ENCODE measurements at regions not wholly inside any gene's neighbourhood (a gene's known extent, or its start where the extent isn't known, plus 50 kb on each side); places are given as distances from the start of the nearest gene placed in this dataset.

DNA sequence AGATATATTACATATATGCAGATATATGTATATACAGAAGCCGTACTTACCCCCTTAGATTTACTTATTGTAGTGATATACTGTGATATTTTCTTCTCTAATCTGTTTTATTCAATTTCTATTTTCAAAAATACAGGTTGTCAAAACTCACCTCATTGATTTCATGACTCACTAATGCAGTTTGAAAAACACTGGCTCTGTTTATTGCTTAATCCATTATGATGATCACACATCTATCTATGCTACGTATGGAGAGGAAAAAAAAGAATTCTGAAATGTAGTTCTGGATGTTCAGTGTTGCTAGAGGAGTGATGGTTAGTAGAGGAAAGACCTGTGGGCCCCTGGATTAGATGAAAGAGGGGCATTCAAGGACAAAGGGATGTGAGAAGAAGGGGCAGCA, 121.0 kb upstream of the RPS23 start:
- no peak for DNase-seq (ENCODE audit: low read depth in 2 of 2)

GRCh38 chr5:82397741-82398320, 119.7 kb upstream of the RPS23 start:
- DNase-seq (ENCODE audit: low read depth in 2 of 2) = no peak

- DNase-seq (ENCODE audit: low read depth in 2 of 2) = peak; percentile 94
Observed at GRCh38 chr5:82396871-82397514, 118.8 kb upstream of the RPS23 start.

GRCh38 chr5:82396396-82396795, 118.2 kb upstream of the RPS23 start:
- no peak for DNase-seq (ENCODE audit: low read depth in 2 of 2)

GRCh38 chr5:82393951-82394350, 115.8 kb upstream of the RPS23 start:
- DNase-seq (ENCODE audit: low read depth in 2 of 2) = no peak

DNA sequence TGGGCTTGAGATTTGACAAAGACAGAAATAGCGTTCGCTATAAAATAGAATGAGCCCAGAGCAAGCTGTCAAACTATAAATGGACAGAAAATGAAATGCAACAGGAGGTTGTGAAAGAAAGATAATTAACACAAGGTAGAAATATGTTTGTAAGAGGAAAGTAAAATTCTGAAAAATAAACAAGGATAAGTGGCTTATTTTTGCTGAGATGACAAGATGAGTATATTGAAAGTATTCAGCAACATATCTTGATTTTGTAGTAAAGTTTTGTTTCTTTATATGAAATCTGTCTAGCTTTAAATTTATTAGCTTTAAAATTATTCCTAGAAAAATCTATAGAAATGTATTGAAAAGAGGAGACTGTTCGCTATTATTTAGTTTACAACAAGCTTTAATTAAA, 111.9 kb upstream of the RPS23 start:
- DNase-seq (ENCODE audit: low read depth in 2 of 2) = no peak

DNA sequence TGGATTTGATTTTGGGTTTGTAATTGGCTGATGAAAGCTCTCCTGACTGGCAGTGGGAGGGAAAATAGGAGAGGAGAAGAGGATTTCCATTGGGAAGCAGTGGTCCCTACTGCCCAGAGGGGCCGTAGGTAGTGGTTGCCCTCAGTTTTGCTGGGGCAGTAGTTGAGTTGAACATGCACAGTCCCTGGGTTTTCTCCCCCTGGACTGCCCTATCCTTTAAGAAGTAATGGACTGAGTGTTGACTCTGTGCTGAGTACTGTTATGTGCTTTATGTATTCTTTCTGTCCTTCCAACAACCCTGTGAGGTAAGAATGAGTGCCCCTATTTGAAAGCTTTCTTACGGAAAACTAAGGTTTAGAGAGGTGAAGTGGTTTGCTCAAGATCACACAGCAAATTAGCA, 111.2 kb upstream of the RPS23 start:
- no peak for DNase-seq (ENCODE audit: low read depth in 2 of 2)

- peak; percentile 66 to 72 for DNase-seq (ENCODE audit: low read depth in 2 of 2)
Observed at GRCh38 chr5:82388181-82388580, 110.0 kb upstream of the RPS23 start.

GRCh38 chr5:82387819-82388166, 109.6 kb upstream of the RPS23 start:
- no peak for DNase-seq (ENCODE audit: low read depth in 2 of 2)

DNA sequence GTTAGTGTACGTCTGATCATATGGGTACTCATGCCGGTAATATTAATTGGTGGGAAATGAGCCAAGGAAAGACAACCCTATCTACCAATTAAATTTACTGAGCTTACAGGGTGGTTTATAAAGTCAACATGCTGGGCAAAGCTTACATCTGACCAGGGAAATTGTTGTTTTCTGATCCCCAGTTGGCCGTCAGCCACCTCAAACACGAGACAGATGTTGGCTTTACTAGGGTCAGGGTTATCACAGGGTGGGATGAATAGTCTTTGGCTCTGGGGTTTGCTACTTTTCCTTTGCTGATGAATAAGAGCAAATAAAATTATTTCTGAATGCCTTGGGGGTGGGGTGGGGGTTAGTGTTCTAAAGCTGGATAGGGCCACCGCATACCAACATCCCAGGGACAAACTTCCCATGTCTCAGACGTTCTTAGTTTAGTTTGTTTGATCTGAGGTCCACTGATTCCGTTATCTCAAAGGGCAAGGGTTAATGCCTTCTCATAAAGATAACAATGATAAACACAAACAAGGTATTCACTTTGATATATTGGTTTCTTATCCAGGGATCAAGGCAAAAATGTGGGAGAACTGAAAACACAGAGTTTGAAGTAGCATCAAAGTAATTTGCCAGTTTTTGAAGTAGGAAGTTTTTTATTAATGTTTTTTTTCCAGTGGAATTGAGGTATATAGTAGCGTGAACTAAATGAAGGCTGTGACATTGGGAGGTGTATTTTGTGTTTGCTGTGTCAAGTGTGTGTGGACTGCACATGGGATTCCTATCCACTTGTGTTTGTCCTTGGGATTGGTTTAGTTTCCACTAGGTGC, 109.1 kb upstream of the RPS23 start:
- DNase-seq (ENCODE audit: low read depth in 2 of 2) = no peak

DNA sequence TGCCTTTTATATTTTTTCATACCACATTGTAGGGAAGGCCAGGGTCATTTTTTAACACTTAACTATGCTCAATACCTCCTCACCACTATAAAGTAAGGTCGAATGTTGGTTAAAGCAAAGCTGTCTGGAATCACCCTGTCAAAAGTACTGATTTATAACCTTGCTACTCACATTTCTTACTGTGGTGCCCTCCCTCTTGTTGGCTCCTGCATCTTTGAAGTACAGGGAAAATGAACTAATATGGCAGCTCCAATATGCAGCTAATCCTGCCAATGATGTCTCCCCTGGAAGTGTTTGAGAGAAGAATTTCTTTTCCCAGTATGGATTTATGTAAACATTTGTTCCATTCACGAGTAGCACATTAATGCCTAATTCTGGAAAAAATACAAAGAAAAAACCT, 108.4 kb upstream of the RPS23 start:
- DNase-seq (ENCODE audit: low read depth in 2 of 2) = no peak

GRCh38 chr5:82384034-82384750, 106.0 kb upstream of the RPS23 start:
- no peak for DNase-seq (ENCODE audit: low read depth in 2 of 2)

DNA sequence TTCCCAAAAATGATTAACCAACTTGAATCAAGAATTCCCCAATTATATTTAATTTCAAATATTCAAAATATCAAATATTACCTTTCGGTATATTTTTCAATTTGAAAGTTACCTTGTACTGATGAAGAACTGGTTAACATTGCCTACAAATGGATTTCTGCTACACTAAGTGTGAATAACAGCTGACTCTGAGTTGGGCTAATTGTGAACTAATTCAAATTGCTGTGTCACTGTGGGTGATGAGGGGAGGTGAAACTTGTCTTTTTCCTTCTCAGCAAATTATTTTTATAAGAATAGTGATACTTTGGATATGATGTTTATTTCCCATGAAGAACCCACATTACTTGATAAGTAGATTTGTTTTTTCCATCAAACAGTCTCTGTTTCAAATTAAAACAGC, 103.4 kb upstream of the RPS23 start:
- no peak for DNase-seq (ENCODE audit: low read depth in 2 of 2)

- no peak for DNase-seq (ENCODE audit: low read depth in 2 of 2)
Observed at GRCh38 chr5:82376307-82376706, 98.2 kb upstream of the RPS23 start.

- no peak for DNase-seq (ENCODE audit: low read depth in 2 of 2)
Observed at GRCh38 chr5:82375488-82376244, 97.5 kb upstream of the RPS23 start.

GRCh38 chr5:82374637-82375036, 96.5 kb upstream of the RPS23 start:
- DNase-seq (ENCODE audit: low read depth in 2 of 2) = no peak

DNA sequence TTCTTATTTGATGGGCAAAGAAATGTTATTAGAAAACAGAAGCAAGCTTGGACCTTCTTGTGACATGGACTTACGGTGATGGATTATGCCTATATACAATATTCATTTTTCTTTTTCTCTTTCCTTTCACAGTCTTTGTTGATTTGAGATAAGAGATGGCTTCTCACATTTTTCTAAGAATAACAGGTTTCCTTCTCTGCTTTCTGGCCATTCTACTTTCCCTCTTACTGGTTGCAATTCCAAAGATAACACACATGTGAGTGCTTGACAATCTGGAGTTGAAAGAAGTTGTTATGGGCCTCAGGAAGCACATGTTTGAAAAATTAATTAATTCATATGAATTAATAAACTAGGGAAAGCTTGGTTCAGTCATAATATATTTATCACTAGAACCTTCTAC, 89.8 kb upstream of the RPS23 start:
- DNase-seq (ENCODE audit: low read depth in 2 of 2) = no peak

- DNase-seq (ENCODE audit: low read depth in 2 of 2) = no peak
Observed at GRCh38 chr5:82365744-82366228, 87.6 kb upstream of the RPS23 start.

DNA sequence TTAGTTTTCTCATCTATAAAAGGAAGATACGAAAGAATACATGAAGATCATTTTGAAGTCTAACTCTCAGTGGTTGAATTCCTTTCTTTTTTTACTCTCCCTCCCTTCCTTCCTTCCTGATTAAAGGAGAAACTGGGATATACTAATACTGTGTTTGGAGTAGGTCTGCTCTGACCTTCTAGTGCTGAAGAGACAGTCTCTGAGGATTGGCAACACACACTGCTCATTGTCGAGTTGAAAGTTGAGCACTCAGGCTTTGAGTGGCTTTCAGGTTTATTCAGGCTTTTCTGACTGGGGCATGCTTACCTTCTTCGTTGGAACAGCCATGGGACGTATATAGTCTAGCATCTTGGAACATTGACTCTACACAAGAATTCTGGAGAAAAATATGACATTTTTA, 86.9 kb upstream of the RPS23 start:
- DNase-seq (ENCODE audit: low read depth in 2 of 2) = no peak

DNA sequence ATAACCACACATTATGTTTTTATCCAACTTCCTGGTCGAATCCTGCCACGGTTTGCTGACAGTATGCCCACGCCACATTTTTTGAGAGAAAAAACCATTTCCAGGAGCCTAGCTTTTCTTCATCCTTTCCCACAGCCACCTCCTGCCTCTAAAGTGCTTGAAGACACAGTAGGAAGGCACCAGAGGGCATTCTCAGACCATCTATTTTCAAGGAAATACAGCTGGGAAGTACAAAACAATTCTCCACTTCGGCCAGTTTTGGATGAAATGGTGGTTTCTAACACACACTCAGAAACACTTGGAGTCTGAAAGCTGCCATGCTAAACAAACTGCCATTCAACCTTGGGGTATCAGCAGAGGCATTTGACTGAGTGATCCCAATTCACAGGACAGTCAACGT, 86.3 kb upstream of the RPS23 start:
- DNase-seq (ENCODE audit: low read depth in 2 of 2) = no peak

GRCh38 chr5:82363524-82363923, 85.4 kb upstream of the RPS23 start:
- DNase-seq (ENCODE audit: low read depth in 2 of 2) = no peak

DNA sequence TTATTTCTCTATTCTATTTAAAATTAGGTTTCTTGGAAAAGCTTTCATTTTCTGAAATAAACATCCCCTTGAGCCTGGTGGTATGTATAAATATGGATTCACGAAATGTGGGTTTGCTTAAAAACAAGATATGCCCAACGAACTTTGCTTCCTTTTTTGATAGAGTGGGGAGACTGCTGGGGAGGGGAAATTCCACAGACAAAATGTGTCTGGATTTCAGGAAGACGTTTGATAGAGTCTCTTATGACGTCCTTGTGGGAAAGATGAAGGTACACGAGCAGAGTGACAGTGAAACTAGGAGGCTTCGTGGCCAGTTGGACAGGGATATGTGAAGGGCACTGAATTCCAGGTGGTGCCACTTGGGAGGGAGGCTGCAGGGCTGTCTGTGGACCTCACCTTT, 84.5 kb upstream of the RPS23 start:
- DNase-seq (ENCODE audit: low read depth in 2 of 2) = no peak
